Adrenal gland (tissue), 5 donors: ENCODE measurements at regions not wholly inside any gene's neighbourhood (a gene's known extent, or its start where the extent isn't known, plus 50 kb on each side); places are given as distances from the start of the nearest gene placed in this dataset.

Experiments
- POLR2A ChIP-seq, 2 donors: fragments of 450-650 bp; IDR thresholded peaks; one replicate each; pipeline ENCODE4 v1.6.1; 2017; ENCODE audit warnings: antibody characterized with exemption in 2 of 2, mild to moderate bottlenecking in 2 of 2, moderate library complexity in 1 of 2
- TF ChIP-seq, protein P1 (sequence below), 6 experiments: fragments of 450-650 bp in 4 of 6; fragments of 200-600 bp in 2 of 6; sonication (generic) in 1 of 6; IDR thresholded peaks; 1 replicate in 5 of 6; 2 replicates in 1 of 6; pipeline versions ENCODE4 v1.5.1 to v1.8.0; 2016 to 2021; ENCODE audit warnings: antibody characterized with exemption in 6 of 6, mild to moderate bottlenecking in 2 of 6, moderate library complexity in 1 of 6
- donor health status: DM: no; HTN: no; CAD: no.

DNA sequence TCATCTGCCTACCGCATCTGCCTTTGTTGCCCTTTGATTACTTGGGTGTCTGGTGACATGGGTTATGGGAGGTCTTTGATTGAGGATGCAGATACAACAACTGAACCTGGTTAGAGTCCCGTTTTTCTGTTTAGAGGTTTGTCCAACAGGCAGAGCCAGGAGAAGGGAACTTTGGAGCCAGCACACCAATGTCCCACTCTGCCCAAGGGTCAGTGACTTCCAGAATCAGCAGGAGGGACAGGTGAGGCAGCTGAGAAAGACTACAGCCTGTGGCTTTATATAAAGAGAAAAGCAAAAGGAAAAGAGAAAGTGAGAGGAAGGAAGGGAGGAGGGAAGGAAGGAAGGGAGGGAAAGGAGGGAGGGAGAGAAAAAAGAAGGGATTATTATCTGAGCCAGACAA lies 101.5 kb upstream of the ZNF644 start:
- TF ChIP-seq, protein P1, sequence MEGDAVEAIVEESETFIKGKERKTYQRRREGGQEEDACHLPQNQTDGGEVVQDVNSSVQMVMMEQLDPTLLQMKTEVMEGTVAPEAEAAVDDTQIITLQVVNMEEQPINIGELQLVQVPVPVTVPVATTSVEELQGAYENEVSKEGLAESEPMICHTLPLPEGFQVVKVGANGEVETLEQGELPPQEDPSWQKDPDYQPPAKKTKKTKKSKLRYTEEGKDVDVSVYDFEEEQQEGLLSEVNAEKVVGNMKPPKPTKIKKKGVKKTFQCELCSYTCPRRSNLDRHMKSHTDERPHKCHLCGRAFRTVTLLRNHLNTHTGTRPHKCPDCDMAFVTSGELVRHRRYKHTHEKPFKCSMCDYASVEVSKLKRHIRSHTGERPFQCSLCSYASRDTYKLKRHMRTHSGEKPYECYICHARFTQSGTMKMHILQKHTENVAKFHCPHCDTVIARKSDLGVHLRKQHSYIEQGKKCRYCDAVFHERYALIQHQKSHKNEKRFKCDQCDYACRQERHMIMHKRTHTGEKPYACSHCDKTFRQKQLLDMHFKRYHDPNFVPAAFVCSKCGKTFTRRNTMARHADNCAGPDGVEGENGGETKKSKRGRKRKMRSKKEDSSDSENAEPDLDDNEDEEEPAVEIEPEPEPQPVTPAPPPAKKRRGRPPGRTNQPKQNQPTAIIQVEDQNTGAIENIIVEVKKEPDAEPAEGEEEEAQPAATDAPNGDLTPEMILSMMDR (IDR thresholded peaks at IDR 0.05) = no peak
- TF ChIP-seq POLR2A (IDR thresholded peaks at IDR 0.05) = no peak
